ENCODE measurements at regions not wholly inside any gene's neighbourhood (a gene's known extent, or its start where the extent isn't known, plus 50 kb on each side); places are given as distances from the start of the nearest gene placed in this dataset.
"Not testable (repeated sequence)": the region's sequence is repeated elsewhere in the genome, so short reads cannot be mapped to it uniquely, and the experiment has no call there.

DNA sequence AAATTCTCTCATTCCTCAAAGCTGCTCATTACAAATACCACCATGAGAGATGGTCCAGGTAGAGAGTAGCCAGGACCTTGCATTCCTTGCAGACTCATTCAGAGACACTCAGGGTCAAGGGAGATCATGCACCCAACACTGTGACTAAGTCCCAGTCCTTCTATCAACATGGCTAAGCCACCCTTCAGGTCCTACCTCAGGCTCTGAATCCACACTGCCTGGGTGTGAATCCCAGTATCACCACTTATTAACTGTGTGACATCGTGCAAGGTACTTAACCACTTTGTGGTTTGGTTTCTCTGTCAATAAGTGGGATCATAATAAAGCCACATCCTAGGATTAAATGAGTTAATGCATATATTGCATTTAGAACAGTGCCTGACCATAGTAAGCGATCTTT is 124.1 kb upstream of the NEIL3 start:
- POLR2A ChIA-PET, result no interaction called here
- H3K9me3 Mint-ChIP-seq, result no peaks in the 10 kb centered on the region
- H3K4me3 Mint-ChIP-seq, result no peak overlapping the region
- no peaks in the 10 kb centered on the region for H3K27me3 Mint-ChIP-seq
- no peaks in the 10 kb centered on the region for H3K36me3 Mint-ChIP-seq
- no peak overlapping the region for H3K27ac Mint-ChIP-seq
- no peaks in the 10 kb centered on the region for H3K4me1 Mint-ChIP-seq
- DNase-seq (no peak), ATAC-seq (ENCODE audit: low read depth) (no peak)

DNA sequence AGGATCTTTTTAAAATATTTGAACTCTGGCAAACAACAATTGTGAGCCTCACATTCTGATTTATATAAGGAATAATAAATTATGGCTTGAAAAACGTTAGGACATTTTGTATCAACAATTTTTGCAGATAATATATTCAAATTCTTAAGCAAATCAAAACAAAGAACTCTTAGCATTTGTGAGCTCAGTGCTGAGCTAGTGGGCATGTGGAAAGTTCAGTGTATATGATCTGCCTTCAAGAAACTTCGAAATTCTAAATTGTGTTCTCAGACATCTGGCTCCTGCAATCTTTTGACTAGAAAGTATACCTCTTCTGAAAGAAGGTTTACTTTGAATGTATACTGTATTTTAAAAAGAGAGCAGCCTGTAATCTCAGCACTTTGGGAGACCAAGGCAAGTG is 122.3 kb upstream of the NEIL3 start:
- no peak overlapping the region for H3K4me3 Mint-ChIP-seq
- H3K9me3 Mint-ChIP-seq, result no peaks in the 10 kb centered on the region
- H3K27me3 Mint-ChIP-seq, result no peaks in the 10 kb centered on the region
- ATAC-seq (ENCODE audit: low read depth) (no peak), DNase-seq (no peak)
- H3K36me3 Mint-ChIP-seq, result no peaks in the 10 kb centered on the region
- POLR2A ChIA-PET, result no interaction called here
- no peak overlapping the region for H3K27ac Mint-ChIP-seq
- H3K4me1 Mint-ChIP-seq, result no peaks in the 10 kb centered on the region

DNA sequence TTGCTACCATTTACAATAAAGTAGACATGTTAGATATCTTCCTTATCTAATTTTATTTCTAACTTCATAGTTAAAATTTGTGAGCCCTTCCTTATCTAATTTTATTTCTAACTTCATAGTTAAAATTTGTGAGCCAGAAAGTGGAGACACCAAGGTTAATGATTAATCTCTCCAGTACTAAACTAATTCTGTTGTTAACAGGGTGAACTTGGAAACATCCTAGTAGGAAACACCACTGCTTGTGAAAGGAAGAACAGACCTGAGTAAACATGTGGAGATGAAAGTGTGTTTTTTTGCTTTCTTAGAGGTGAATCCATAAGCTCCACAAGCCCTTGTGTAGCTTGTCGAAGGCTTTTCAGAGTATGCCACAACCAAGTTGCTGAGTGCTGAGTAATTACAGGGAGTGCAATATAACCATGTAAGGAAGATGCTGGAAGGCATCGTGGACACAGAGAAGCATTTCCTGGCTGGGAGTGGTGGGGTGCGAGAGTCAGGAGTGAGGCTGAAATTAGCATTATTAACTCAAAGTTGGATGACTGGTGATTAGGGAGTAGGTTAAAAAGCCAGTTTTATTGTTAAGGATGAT is 118.6 kb upstream of the NEIL3 start:
- H3K9me3 Mint-ChIP-seq, result no peaks in the 10 kb centered on the region
- H3K4me3 Mint-ChIP-seq, result no peak overlapping the region
- POLR2A ChIA-PET, result no interaction called here
- H3K27me3 Mint-ChIP-seq, result no peaks in the 10 kb centered on the region
- no peaks in the 10 kb centered on the region for H3K36me3 Mint-ChIP-seq
- H3K27ac Mint-ChIP-seq, result no peak overlapping the region
- DNase-seq, result no peak
- ATAC-seq (ENCODE audit: low read depth), result no peak
- H3K4me1 Mint-ChIP-seq, result no peaks in the 10 kb centered on the region

DNA sequence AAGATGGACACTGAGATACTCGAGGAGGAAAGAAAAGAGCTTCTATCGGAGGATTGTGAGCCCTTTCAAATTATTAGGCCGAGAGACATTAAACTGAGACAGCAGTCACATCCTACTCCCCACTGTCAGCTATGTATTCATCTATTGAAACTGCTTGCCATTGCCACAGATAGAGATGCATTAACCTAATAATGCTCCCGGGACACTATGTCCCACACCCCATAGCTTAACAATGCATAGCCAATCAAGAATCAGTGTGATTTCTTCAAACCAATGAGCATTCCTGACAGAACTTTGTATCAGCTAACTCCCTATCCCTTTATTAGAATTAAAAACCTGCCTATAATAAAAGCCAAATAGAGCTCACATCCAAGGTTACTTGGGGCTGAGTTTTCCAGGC is 118.1 kb upstream of the NEIL3 start:
- no peaks in the 10 kb centered on the region for H3K4me1 Mint-ChIP-seq
- H3K36me3 Mint-ChIP-seq, result no peaks in the 10 kb centered on the region
- POLR2A ChIA-PET, result no interaction called here
- no peak for ATAC-seq (ENCODE audit: low read depth)
- DNase-seq, result no peak
- H3K4me3 Mint-ChIP-seq, result no peak overlapping the region
- no peaks in the 10 kb centered on the region for H3K27me3 Mint-ChIP-seq
- H3K27ac Mint-ChIP-seq, result no peak overlapping the region
- H3K9me3 Mint-ChIP-seq, result no peaks in the 10 kb centered on the region

DNA sequence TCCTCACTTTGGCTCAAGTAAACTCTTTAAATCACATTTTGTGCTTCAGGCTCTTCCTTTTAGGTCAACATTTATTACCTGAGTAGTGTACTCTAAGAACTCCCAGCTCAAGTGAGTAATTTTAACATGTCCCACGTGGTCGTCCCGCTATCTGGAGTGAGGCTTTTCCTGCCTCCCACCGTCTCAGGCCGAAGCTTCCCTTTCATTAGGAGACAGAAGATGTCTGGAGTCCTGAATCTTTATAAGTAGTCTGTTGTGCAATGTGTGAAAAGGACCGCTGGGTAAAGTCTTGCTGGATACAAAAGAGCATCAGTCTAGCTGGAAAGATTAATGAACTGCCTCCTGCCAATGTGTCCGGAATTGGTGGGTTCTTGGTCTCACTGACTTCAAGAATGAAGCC is 117.7 kb upstream of the NEIL3 start:
- POLR2A ChIA-PET, result no interaction called here
- ATAC-seq (ENCODE audit: low read depth), result no peak
- Mint-ChIP-seq H3K4me1 (no peaks in the 10 kb centered on the region), H3K27ac (no peak overlapping the region), H3K4me3 (no peak overlapping the region), H3K9me3 (no peaks in the 10 kb centered on the region), H3K27me3 (no peaks in the 10 kb centered on the region), H3K36me3 (no peaks in the 10 kb centered on the region)
- no peak for DNase-seq

DNA sequence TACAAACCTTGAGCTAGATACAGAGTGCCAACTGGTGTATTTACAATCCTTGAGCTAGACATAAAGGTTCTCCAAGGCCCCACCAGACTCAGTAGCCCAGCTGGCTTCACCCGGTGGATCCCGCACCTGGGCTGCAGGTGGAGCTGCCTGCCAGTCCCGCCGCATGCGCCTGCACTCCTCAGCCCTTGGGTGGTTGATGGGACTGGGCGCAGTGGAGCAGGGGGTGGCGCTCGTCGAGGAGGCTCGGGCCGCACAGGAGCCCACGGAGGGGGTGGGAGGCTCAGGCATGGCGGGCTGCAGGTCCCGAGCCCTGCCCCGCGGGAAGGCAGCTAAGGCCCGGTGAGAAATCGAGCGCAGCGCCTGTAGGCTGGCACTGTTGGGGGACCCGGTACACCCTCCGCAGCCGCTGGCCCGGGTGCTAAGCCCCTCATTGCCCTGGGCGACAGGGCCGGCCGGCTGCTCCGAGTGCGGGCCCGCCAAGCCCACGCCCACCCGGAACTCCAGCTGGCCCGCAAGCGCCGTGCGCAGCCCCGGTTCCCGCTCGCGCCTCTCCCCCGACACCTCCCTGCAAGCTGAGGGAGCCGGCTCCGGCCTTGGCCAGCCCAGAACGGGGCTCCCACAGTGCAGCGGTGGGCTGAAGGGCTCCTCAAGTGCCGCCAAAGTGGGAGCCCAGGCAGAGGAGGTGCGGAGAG is 116.5 kb upstream of the NEIL3 start:
- H3K9me3 Mint-ChIP-seq; H3K4me1 Mint-ChIP-seq; H3K36me3 Mint-ChIP-seq; H3K27ac Mint-ChIP-seq; H3K27me3 Mint-ChIP-seq; ATAC-seq (ENCODE audit: low read depth); POLR2A ChIA-PET; DNase-seq; H3K4me3 Mint-ChIP-seq: not testable (repeated sequence)

DNA sequence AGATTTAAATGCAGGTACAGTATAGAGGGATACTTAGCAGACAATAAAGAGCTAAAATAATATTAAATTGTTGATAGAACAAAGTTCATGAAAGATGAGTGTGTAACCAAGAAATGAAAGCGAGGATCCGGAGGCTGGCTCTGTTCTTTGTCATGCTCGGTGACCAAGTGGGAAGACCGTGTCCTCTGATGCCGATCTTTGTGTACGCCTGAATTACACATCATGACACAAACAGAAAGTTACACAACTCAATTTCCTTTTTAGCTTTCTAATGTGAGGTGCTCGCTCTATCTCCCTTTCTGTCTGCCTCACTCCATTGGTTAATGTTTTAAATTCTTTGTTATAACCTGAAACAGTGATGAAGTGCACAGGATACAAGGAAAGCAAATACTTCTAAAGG is 114.8 kb upstream of the NEIL3 start:
- Mint-ChIP-seq H3K9me3 (no peaks in the 10 kb centered on the region), H3K4me3 (no peak overlapping the region), H3K27me3 (no peaks in the 10 kb centered on the region), H3K4me1 (no peaks in the 10 kb centered on the region), H3K36me3 (no peaks in the 10 kb centered on the region), H3K27ac (no peak overlapping the region)
- ATAC-seq (ENCODE audit: low read depth) (no peak), DNase-seq (no peak)
- POLR2A ChIA-PET, result no interaction called here

DNA sequence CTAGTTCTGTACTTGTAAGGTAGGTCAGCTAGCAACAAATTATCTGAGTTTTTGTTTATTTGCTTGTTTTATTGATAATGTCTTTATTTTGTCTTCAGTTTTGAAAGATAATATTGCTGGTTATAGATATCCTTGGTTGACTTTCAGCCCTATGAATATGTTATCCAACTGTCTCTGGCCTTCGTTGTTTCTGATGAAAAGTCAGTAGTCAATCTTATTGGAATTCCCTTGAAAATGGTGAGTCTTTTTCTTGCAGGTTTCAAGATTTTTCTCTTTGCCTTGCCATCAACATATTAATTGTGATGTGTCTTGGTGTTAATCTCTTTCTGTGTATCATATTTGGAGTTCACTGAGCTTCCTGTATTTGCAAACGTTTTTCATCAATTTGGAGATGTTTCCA is 113.1 kb upstream of the NEIL3 start:
- Mint-ChIP-seq H3K27ac (no peak overlapping the region), H3K27me3 (no peaks in the 10 kb centered on the region), H3K4me3 (no peak overlapping the region), H3K4me1 (no peaks in the 10 kb centered on the region), H3K9me3 (no peaks in the 10 kb centered on the region), H3K36me3 (no peaks in the 10 kb centered on the region)
- ATAC-seq (ENCODE audit: low read depth), result no peak
- no peak for DNase-seq
- POLR2A ChIA-PET, result no interaction called here

DNA sequence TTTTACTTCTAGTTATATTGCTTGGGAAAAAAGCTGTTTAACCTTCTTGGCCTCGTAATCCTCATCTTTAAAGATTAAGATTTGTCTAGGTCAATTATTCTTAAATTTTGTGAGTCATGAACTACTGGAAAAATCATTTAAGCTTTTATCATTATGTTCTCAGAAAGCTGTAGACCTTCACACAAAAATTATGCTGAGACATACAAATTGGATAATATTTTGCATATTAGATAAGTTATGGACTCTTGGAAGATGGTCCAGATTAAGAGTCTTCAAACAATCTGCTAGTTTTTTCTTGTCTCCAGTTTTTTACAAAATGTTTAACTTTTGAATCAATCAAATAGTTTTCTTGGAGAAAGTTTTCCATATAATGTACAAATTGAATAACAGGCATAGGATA is 108.1 kb upstream of the NEIL3 start:
- Mint-ChIP-seq H3K36me3 (no peaks in the 10 kb centered on the region), H3K4me1 (peaks cover 2% of the 10 kb centered on the region), H3K27me3 (no peaks in the 10 kb centered on the region), H3K4me3 (no peak overlapping the region), H3K9me3 (peaks cover 4% of the 10 kb centered on the region), H3K27ac (no peak overlapping the region)
- DNase-seq, result no peak
- POLR2A ChIA-PET, result no interaction called here
- ATAC-seq (ENCODE audit: low read depth), result no peak

DNA sequence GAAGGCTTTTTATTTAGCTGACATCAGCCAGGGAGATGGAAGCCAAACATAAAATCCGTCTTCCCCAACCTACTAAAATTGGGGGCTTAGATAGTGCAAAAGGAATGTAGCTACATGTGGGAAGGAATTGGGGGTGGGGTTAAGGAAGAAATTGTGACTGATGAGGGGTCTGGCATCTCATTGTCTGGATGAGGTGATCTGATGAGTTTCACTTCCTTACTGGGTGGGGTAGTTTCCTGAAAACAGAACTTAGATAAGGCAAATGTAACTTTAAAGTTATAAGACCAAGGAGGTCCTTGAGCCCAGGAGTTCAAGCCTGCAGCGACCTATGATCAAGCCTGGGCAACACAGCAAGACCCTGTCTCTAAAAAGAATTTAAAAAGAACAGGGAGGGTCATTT is 105.5 kb upstream of the NEIL3 start:
- Mint-ChIP-seq H3K9me3 (peaks cover 4% of the 10 kb centered on the region), H3K4me3 (no peak overlapping the region), H3K27me3 (no peaks in the 10 kb centered on the region), H3K4me1 (peaks cover 2% of the 10 kb centered on the region), H3K36me3 (no peaks in the 10 kb centered on the region), H3K27ac (no peak overlapping the region)
- ATAC-seq (ENCODE audit: low read depth) (no peak), DNase-seq (no peak)
- POLR2A ChIA-PET, result no interaction called here

DNA sequence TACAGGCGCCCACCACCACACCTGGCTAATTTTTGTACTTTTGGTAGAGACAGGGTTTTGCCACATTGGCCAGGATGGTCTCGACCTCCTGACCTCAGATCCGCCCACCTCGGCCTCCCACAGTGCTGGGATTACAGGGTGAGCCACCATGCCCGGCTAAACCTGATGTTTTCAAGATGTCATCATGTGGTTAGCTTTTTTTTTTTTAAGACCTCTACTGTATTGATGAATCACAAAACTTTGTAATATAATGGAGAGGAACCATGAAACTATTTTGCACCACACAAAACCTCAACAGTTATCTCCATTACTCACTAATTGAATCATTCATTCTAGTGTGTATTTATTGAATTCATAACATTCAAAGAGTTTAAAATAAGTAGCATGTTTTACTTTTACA is 94.7 kb upstream of the NEIL3 start:
- no peaks in the 10 kb centered on the region for H3K9me3 Mint-ChIP-seq
- H3K27ac Mint-ChIP-seq, result no peak overlapping the region
- no peaks in the 10 kb centered on the region for H3K4me1 Mint-ChIP-seq
- no peak for ATAC-seq (ENCODE audit: low read depth)
- no peak for DNase-seq
- peaks cover 14% of the 10 kb centered on the region for H3K27me3 Mint-ChIP-seq
- POLR2A ChIA-PET, result no interaction called here
- H3K36me3 Mint-ChIP-seq, result no peaks in the 10 kb centered on the region
- H3K4me3 Mint-ChIP-seq, result no peak overlapping the region

DNA sequence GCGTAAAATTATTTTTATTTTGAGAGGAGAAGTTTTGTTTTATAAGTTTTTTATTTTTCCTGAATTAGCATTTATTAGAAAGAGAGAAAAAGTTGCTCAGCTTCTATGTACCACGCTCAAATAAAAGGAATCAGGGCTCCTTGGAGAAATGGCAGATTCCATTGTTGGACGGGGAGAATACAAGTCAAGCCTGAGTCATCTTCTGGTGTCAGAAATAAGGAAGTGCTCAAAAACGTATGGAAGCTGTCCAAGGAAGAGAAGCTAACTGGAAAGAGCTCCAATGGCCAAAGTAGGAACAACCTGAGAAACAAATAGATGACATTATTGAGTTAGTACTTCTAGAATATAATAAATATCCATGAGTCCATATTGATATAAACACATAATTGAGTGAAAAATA is 89.3 kb upstream of the NEIL3 start:
- H3K27ac Mint-ChIP-seq, result no peak overlapping the region
- ATAC-seq (ENCODE audit: low read depth) (no peak), DNase-seq (no peak)
- no peak overlapping the region for H3K4me3 Mint-ChIP-seq
- H3K36me3 Mint-ChIP-seq, result no peaks in the 10 kb centered on the region
- no peaks in the 10 kb centered on the region for H3K4me1 Mint-ChIP-seq
- peaks cover 5% of the 10 kb centered on the region for H3K27me3 Mint-ChIP-seq
- POLR2A ChIA-PET, result no interaction called here
- H3K9me3 Mint-ChIP-seq, result no peaks in the 10 kb centered on the region

DNA sequence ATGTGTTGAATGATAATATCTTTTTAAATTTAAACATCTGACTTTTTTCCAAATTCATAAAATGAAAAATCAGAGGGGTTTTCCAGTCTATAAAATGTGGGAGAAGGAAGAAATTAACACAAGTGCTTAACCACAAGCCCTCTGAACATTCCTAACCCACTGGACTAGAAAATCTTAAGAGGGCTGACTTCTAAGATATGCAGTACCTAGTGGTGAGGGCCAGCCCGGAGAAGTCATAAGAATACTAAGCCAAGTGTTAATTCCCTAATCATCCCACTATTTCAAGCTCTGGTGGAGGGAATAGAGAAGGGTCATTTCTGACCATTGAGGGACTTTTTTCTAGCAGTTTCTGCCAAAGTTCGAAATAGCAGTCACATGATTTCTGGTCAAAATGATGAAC is 86.9 kb upstream of the NEIL3 start:
- no peaks in the 10 kb centered on the region for H3K4me1 Mint-ChIP-seq
- POLR2A ChIA-PET, result no interaction called here
- peaks cover 7% of the 10 kb centered on the region for H3K27me3 Mint-ChIP-seq
- no peak for ATAC-seq (ENCODE audit: low read depth)
- H3K27ac Mint-ChIP-seq, result no peak overlapping the region
- H3K9me3 Mint-ChIP-seq, result no peaks in the 10 kb centered on the region
- H3K4me3 Mint-ChIP-seq, result no peak overlapping the region
- DNase-seq, result no peak
- no peaks in the 10 kb centered on the region for H3K36me3 Mint-ChIP-seq

DNA sequence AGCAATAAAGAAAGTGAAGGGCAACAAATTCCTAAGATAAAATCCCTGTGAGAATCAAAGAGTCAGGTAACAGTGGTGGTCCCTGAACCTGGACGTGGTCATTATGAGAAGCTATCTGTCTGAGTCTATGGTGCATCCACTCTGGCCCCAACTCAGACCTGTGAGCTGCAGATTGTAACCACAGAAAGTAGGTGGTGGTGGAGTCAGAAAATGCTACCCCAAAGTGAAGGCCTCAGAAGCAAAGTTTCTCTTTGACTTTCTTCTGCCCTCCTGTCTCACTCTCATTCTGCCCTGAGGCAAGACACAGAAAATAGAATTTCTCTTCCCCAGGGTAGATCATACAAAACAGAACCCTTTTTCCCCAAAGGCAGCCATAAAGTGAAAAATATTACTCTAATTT is 84.1 kb upstream of the NEIL3 start:
- H3K9me3 Mint-ChIP-seq, result no peaks in the 10 kb centered on the region
- DNase-seq (no peak), ATAC-seq (ENCODE audit: low read depth) (no peak)
- H3K36me3 Mint-ChIP-seq, result no peaks in the 10 kb centered on the region
- no peaks in the 10 kb centered on the region for H3K4me1 Mint-ChIP-seq
- H3K27ac Mint-ChIP-seq, result no peak overlapping the region
- H3K4me3 Mint-ChIP-seq, result no peak overlapping the region
- peaks cover 2% of the 10 kb centered on the region for H3K27me3 Mint-ChIP-seq
- POLR2A ChIA-PET, result no interaction called here

DNA sequence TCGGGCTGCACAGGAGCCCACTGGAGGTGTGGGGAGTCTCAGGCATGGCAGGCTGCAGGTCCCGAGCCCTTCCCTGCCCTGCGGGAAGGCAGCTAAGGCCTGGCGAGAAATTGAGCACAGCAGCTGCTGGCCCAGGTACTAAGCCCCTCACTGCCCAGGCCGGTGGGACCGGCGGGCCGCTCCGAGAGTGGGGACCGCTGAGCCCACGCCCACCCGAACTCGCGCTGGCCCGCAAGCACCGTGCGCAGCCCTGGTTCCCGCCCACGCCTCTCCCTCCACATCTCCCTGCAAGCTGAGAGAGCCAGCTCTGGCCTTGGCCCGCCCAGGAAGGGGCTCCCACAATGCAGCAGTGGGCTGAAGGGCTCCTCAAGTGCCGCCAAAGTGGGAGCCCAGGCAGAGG is 82.0 kb upstream of the NEIL3 start:
- no peak for ATAC-seq (ENCODE audit: low read depth)
- Mint-ChIP-seq H3K27ac (no peak overlapping the region), H3K9me3 (no peaks in the 10 kb centered on the region), H3K4me3 (no peak overlapping the region), H3K4me1 (peaks cover 2% of the 10 kb centered on the region), H3K36me3 (no peaks in the 10 kb centered on the region), H3K27me3 (peaks cover 2% of the 10 kb centered on the region)
- no peak for DNase-seq
- POLR2A ChIA-PET, result no interaction called here
